GM18505 (cell line): ENCODE measurements at regions not wholly inside any gene's neighbourhood (a gene's known extent, or its start where the extent isn't known, plus 50 kb on each side); places are given as distances from the start of the nearest gene placed in this dataset.
A peak's percentile ranks its signal among the peaks of the same experiment; 100 is the strongest.

Source experiments
- ATAC-seq: cut with Tn5 transposase; IDR thresholded peaks from one replicate; pipeline ENCODE4 v1.9.1; 2021; ENCODE audit not compliant: unreplicated experiment
- POLR2A ChIP-seq: IDR thresholded peaks from 4 replicates; pipeline ENCODE4 v1.6.1; 2011; ENCODE audit warnings: borderline replicate concordance; ENCODE audit not compliant: insufficient read depth, insufficient read length; ENCODE audit errors: extremely low read depth

GRCh38 chr13:99630269-99630898 is 129.1 kb downstream of the TM9SF2 start:
- no peak for ATAC-seq
- no peak for TF ChIP-seq POLR2A

GRCh38 chr13:99629641-99630040 is 128.4 kb downstream of the TM9SF2 start:
- no peak for TF ChIP-seq POLR2A
- no peak for ATAC-seq

- TF ChIP-seq POLR2A, result no peak
- no peak for ATAC-seq
Measured at GRCh38 chr13:99628442-99628841, 127.2 kb downstream of the TM9SF2 start.

GRCh38 chr13:99626461-99627082 is 125.3 kb downstream of the TM9SF2 start:
- TF ChIP-seq POLR2A, result no peak
- ATAC-seq, result no peak

GRCh38 chr13:99624936-99625540 is 123.8 kb downstream of the TM9SF2 start:
- ATAC-seq, result no peak
- no peak for TF ChIP-seq POLR2A

GRCh38 chr13:99620806-99621205 is 119.5 kb downstream of the TM9SF2 start:
- ATAC-seq, result no peak
- no peak for TF ChIP-seq POLR2A

- no peak for ATAC-seq
- TF ChIP-seq POLR2A, result no peak
Measured at GRCh38 chr13:99619207-99619606, 117.9 kb downstream of the TM9SF2 start.

GRCh38 chr13:99617474-99618255 is 116.4 kb downstream of the TM9SF2 start:
- ATAC-seq, result peak; percentile 50

GRCh38 chr13:99614465-99614885 is 113.2 kb downstream of the TM9SF2 start:
- TF ChIP-seq POLR2A, result no peak
- peak; percentile 71 for ATAC-seq

More at GRCh38 chr13:99617474-99618255, 116.4 kb downstream of the TM9SF2 start:
- TF ChIP-seq POLR2A, result no peak
